ENCODE measurements at regions not wholly inside any gene's neighbourhood (a gene's known extent, or its start where the extent isn't known, plus 50 kb on each side); places are given as distances from the start of the nearest gene placed in this dataset.

GRCh38 chr7:13821152-13821787 lies 168.2 kb downstream of the ETV1 start:
- no peak for TF ChIP-seq CTCF (conservative IDR thresholded peaks at IDR 0.05)
- no peak for TF ChIP-seq EZH2 (IDR thresholded peaks at IDR 0.05; ENCODE audit: low read depth)

All from PC-9 (cell line).